ENCODE measurements at regions not wholly inside any gene's neighbourhood (a gene's known extent, or its start where the extent isn't known, plus 50 kb on each side); places are given as distances from the start of the nearest gene placed in this dataset.

- Mint-ChIP-seq H3K4me1 (no peaks in the 10 kb centered on the region), H3K27me3 (peaks cover 0 to 5% (median 0%) of the 10 kb centered on the region in 5 donors), H3K27ac (no peak overlapping the region), H3K4me3 (no peak overlapping the region), H3K9me3 (peaks cover 0 to 9% (median 0%) of the 10 kb centered on the region in 11 donors), H3K36me3 (no peaks in the 10 kb centered on the region)
- Histone ChIP-seq H3K9me3 (ENCODE audit: control insufficient read depth in 2 of 3, low read length in 3 of 3) (no peaks in the 10 kb centered on the region), H3K27ac (ENCODE audit: low read depth, low read length) (no peak overlapping the region), H3K36me3 (ENCODE audit: control insufficient read depth in 2 of 3, insufficient read depth in 3 of 3, low read length in 3 of 3) (no peaks in the 10 kb centered on the region), H3K4me3 (ENCODE audit: low read length) (no peak overlapping the region), H3K4me1 (ENCODE audit: control insufficient read depth in 2 of 2, insufficient read depth in 2 of 2, low read length in 2 of 2) (no peaks in the 10 kb centered on the region), H3K27me3 (ENCODE audit: control insufficient read depth in 2 of 2, insufficient read depth in 2 of 2, low read length in 2 of 2) (no peaks in the 10 kb centered on the region)
- ATAC-seq (no peak), DNase-seq (no peak)
- POLR2A ChIA-PET: no interaction called here
- intact Hi-C loops (cut with micrococcal nuclease): no loop called here
- CTCF ChIA-PET: no interaction called here
Measured at GRCh38 chr9:81395676-81396054, 293.7 kb downstream of the TLE1 start.

GRCh38 chr9:81394881-81395675 lies 294.3 kb downstream of the TLE1 start:
- H3K9me3 Mint-ChIP-seq: peaks cover 0 to 9% (median 0%) of the 10 kb centered on the region in 11 donors
- peaks cover 0 to 5% (median 0%) of the 10 kb centered on the region in 5 donors for H3K27me3 Mint-ChIP-seq
- ChIA-PET CTCF (no interaction called here), POLR2A (no interaction called here)
- Histone ChIP-seq H3K27ac (ENCODE audit: low read depth, low read length) (no peak overlapping the region), H3K4me3 (ENCODE audit: low read length) (no peak overlapping the region), H3K9me3 (ENCODE audit: control insufficient read depth in 2 of 3, low read length in 3 of 3) (no peaks in the 10 kb centered on the region), H3K27me3 (ENCODE audit: control insufficient read depth in 2 of 2, insufficient read depth in 2 of 2, low read length in 2 of 2) (no peaks in the 10 kb centered on the region), H3K36me3 (ENCODE audit: control insufficient read depth in 2 of 3, insufficient read depth in 3 of 3, low read length in 3 of 3) (no peaks in the 10 kb centered on the region), H3K4me1 (ENCODE audit: control insufficient read depth in 2 of 2, insufficient read depth in 2 of 2, low read length in 2 of 2) (no peaks in the 10 kb centered on the region)
- H3K36me3 Mint-ChIP-seq: no peaks in the 10 kb centered on the region
- H3K27ac Mint-ChIP-seq: no peak overlapping the region
- DNase-seq: no peak
- no peaks in the 10 kb centered on the region for H3K4me1 Mint-ChIP-seq
- no peak for ATAC-seq
- H3K4me3 Mint-ChIP-seq: no peak overlapping the region
- intact Hi-C loops (cut with micrococcal nuclease): no loop called here

GRCh38 chr9:81393985-81394811 lies 295.1 kb downstream of the TLE1 start:
- Histone ChIP-seq H3K9me3 (ENCODE audit: control insufficient read depth in 2 of 3, low read length in 3 of 3) (no peaks in the 10 kb centered on the region), H3K27ac (ENCODE audit: low read depth, low read length) (no peak overlapping the region), H3K4me3 (ENCODE audit: low read length) (no peak overlapping the region), H3K4me1 (ENCODE audit: control insufficient read depth in 2 of 2, insufficient read depth in 2 of 2, low read length in 2 of 2) (no peaks in the 10 kb centered on the region), H3K27me3 (ENCODE audit: control insufficient read depth in 2 of 2, insufficient read depth in 2 of 2, low read length in 2 of 2) (no peaks in the 10 kb centered on the region), H3K36me3 (ENCODE audit: control insufficient read depth in 2 of 3, insufficient read depth in 3 of 3, low read length in 3 of 3) (no peaks in the 10 kb centered on the region)
- Mint-ChIP-seq H3K36me3 (no peaks in the 10 kb centered on the region), H3K4me3 (no peak overlapping the region), H3K9me3 (peaks cover 0 to 3% (median 0%) of the 10 kb centered on the region in 11 donors), H3K4me1 (no peaks in the 10 kb centered on the region), H3K27me3 (peaks cover 0 to under 1% (median 0%) of the 10 kb centered on the region in 5 donors), H3K27ac (no peak overlapping the region)
- DNase-seq: no peak
- no peak for ATAC-seq
- intact Hi-C loops (cut with micrococcal nuclease): no loop called here
- ChIA-PET POLR2A (no interaction called here), CTCF (no interaction called here)

DNA sequence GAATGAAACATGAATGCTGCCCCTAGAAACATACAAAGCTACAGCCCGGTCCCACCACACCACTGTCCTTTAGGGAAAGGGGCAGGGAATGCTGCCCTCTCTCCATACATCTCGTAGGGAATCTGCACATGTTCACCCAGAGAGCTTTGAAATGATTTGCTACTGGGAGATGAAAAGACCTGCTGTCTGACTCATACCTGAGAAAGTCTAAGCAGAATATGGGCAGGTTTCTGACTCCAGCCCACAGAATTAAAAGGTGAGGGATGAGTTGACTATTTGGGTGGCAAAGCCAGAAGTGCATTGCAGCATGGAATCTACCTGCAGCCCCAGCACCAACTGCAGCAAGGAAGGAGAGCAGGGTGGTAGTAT lies 297.9 kb downstream of the TLE1 start:
- ChIA-PET POLR2A (no interaction called here), CTCF (no interaction called here)
- no peaks in the 10 kb centered on the region for H3K4me1 Mint-ChIP-seq
- Histone ChIP-seq H3K9me3 (ENCODE audit: control insufficient read depth in 2 of 3, low read length in 3 of 3) (no peaks in the 10 kb centered on the region), H3K27ac (ENCODE audit: low read depth, low read length) (no peak overlapping the region), H3K27me3 (ENCODE audit: control insufficient read depth in 2 of 2, insufficient read depth in 2 of 2, low read length in 2 of 2) (no peaks in the 10 kb centered on the region), H3K4me3 (ENCODE audit: low read length) (no peak overlapping the region), H3K36me3 (ENCODE audit: control insufficient read depth in 2 of 3, insufficient read depth in 3 of 3, low read length in 3 of 3) (no peaks in the 10 kb centered on the region), H3K4me1 (ENCODE audit: control insufficient read depth in 2 of 2, insufficient read depth in 2 of 2, low read length in 2 of 2) (no peaks in the 10 kb centered on the region)
- intact Hi-C loops (cut with micrococcal nuclease): no loop called here
- no peaks in the 10 kb centered on the region for H3K27me3 Mint-ChIP-seq
- no peak for DNase-seq
- H3K4me3 Mint-ChIP-seq: no peak overlapping the region
- H3K27ac Mint-ChIP-seq: no peak overlapping the region
- no peak for ATAC-seq
- no peaks in the 10 kb centered on the region for H3K36me3 Mint-ChIP-seq
- peaks cover 0 to 3% (median 0%) of the 10 kb centered on the region in 11 donors for H3K9me3 Mint-ChIP-seq

GRCh38 chr9:81390792-81391456 lies 298.4 kb downstream of the TLE1 start:
- ChIA-PET CTCF (no interaction called here), POLR2A (no interaction called here)
- Histone ChIP-seq H3K27me3 (ENCODE audit: control insufficient read depth in 2 of 2, insufficient read depth in 2 of 2, low read length in 2 of 2) (no peaks in the 10 kb centered on the region), H3K4me1 (ENCODE audit: control insufficient read depth in 2 of 2, insufficient read depth in 2 of 2, low read length in 2 of 2) (no peaks in the 10 kb centered on the region), H3K27ac (ENCODE audit: low read depth, low read length) (no peak overlapping the region), H3K4me3 (ENCODE audit: low read length) (no peak overlapping the region), H3K9me3 (ENCODE audit: control insufficient read depth in 2 of 3, low read length in 3 of 3) (no peaks in the 10 kb centered on the region), H3K36me3 (ENCODE audit: control insufficient read depth in 2 of 3, insufficient read depth in 3 of 3, low read length in 3 of 3) (no peaks in the 10 kb centered on the region)
- intact Hi-C loops (cut with micrococcal nuclease): no loop called here
- DNase-seq (no peak), ATAC-seq (no peak)
- Mint-ChIP-seq H3K27me3 (no peaks in the 10 kb centered on the region), H3K36me3 (no peaks in the 10 kb centered on the region), H3K27ac (no peak overlapping the region), H3K4me1 (no peaks in the 10 kb centered on the region), H3K4me3 (no peak overlapping the region), H3K9me3 (peaks cover 0 to 6% (median 0%) of the 10 kb centered on the region in 11 donors)

- DNase-seq (no peak), ATAC-seq (no peak)
- H3K9me3 ChIP-seq (ENCODE audit: control insufficient read depth in 2 of 3, low read length in 3 of 3): no peaks in the 10 kb centered on the region
- CTCF ChIA-PET: no interaction called here
- no peaks in the 10 kb centered on the region for H3K36me3 ChIP-seq (ENCODE audit: control insufficient read depth in 2 of 3, insufficient read depth in 3 of 3, low read length in 3 of 3)
- no peak overlapping the region for H3K4me3 Mint-ChIP-seq
- POLR2A ChIA-PET: no interaction called here
- no peaks in the 10 kb centered on the region for H3K36me3 Mint-ChIP-seq
- no peaks in the 10 kb centered on the region for H3K4me1 ChIP-seq (ENCODE audit: control insufficient read depth in 2 of 2, insufficient read depth in 2 of 2, low read length in 2 of 2)
- H3K27me3 Mint-ChIP-seq: no peaks in the 10 kb centered on the region
- no peak overlapping the region for H3K4me3 ChIP-seq (ENCODE audit: low read length)
- intact Hi-C loops (cut with micrococcal nuclease): no loop called here
- H3K27ac ChIP-seq (ENCODE audit: low read depth, low read length): no peak overlapping the region
- H3K4me1 Mint-ChIP-seq: no peaks in the 10 kb centered on the region
- no peak overlapping the region for H3K27ac Mint-ChIP-seq
- no peaks in the 10 kb centered on the region for H3K27me3 ChIP-seq (ENCODE audit: control insufficient read depth in 2 of 2, insufficient read depth in 2 of 2, low read length in 2 of 2)
- H3K9me3 Mint-ChIP-seq: peaks cover 0 to 4% (median 0%) of the 10 kb centered on the region in 11 donors
Measured at GRCh38 chr9:81389569-81389993, 299.8 kb downstream of the TLE1 start.

Measured in naive thymus-derived CD4-positive, alpha-beta T cell (primary cell).